ENCODE measurements at regions not wholly inside any gene's neighbourhood (a gene's known extent, or its start where the extent isn't known, plus 50 kb on each side); places are given as distances from the start of the nearest gene placed in this dataset.

DNA sequence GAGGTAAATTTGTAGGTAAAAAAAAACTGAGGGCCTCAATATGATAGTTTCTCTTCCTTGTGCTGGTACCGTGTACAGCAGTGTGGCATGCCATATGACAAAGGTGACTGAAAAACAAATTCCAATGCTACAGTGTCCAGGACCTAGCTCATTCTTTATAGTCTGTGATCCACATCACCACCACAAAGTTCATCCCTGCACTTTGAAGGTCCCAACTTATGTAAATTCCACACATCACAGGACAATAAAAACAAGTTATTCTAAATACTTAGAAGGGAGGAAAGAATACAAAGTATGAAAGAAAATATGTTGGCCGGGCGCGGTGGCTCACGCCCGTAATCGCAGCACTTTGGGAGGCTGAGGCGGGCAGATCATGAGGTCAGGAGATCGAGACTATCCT is 314.6 kb upstream of the SGCG start:
- no peak for TF ChIP-seq POLR2AphosphoS5 (IDR thresholded peaks at IDR 0.05)
- TF ChIP-seq, protein P1, sequence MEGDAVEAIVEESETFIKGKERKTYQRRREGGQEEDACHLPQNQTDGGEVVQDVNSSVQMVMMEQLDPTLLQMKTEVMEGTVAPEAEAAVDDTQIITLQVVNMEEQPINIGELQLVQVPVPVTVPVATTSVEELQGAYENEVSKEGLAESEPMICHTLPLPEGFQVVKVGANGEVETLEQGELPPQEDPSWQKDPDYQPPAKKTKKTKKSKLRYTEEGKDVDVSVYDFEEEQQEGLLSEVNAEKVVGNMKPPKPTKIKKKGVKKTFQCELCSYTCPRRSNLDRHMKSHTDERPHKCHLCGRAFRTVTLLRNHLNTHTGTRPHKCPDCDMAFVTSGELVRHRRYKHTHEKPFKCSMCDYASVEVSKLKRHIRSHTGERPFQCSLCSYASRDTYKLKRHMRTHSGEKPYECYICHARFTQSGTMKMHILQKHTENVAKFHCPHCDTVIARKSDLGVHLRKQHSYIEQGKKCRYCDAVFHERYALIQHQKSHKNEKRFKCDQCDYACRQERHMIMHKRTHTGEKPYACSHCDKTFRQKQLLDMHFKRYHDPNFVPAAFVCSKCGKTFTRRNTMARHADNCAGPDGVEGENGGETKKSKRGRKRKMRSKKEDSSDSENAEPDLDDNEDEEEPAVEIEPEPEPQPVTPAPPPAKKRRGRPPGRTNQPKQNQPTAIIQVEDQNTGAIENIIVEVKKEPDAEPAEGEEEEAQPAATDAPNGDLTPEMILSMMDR (IDR thresholded peaks at IDR 0.05) = no peak
- TF ChIP-seq POLR2A (IDR thresholded peaks at IDR 0.05) = no peak
